K562 (cell line): ENCODE measurements at regions not wholly inside any gene's neighbourhood (a gene's known extent, or its start where the extent isn't known, plus 50 kb on each side); places are given as distances from the start of the nearest gene placed in this dataset.

ENCODE experiments used
- ATAC-seq: fragments of 200-7000 bp; cut with Tn5 transposase; 3 replicates; pipeline ENCODE4 v1.9.1; 2020; ENCODE audit warnings: moderate library complexity
- BruUV-seq: library from RNA; stranded (reverse); fragments of 400-500 nt; replicated peaks from 2 replicates; lab custom pipeline; 2021; lab: Mats Ljungman, UMichigan
- CTCF ChIA-PET: fragments of 300-600 bp; formaldehyde crosslinking; extraction: SDS; loops from one replicate; lab custom pipeline; 2021; ENCODE audit warnings: low intra/inter-chr PET ratio; lab: Yijun Ruan, JAX
- POLR2A ChIA-PET: fragments of 300-600, 350-650 bp; sonication (Branson Sonifier 250); formaldehyde crosslinking; extraction: SDS; loops from one replicate; lab custom pipeline; 2021; ENCODE audit warnings: antibody characterized with exemption, inconsistent platforms; lab: Yijun Ruan, JAX
- DNase-seq, 4 experiments: peaks; one replicate each; pipeline versions ENCODE4 v3.0.0 to v3.0.0-alpha.2; 2011 to 2018; ENCODE audit warnings: low spot score in 3 of 4, mixed read lengths in 3 of 4; ENCODE audit errors: extremely low read depth in 1 of 4
- FAIRE-seq: peaks from 2 replicates; lab custom pipeline; 2011; peaks lifted over from hg19 to GRCh38; lab: Jason Lieb, UNC
- H2AFZ ChIP-seq: 2 replicates; pipeline ENCODE4 v1.6.0; 2011; ENCODE audit warnings: low read depth, low read length, control low read depth, inconsistent platforms
- H3K27ac ChIP-seq: fragments of 200-600 bp; 3 replicates; pipeline ENCODE4 v1.8.0; 2011; ENCODE audit warnings: low read depth, mild to moderate bottlenecking, control low read depth, inconsistent platforms, low read length, moderate library complexity, mixed read lengths; ENCODE audit errors: extremely low read depth
- H3K27me3 ChIP-seq, 2 experiments: fragments of 300-600 bp in 1 of 2; 2 replicates in 1 of 2; 3 replicates in 1 of 2; pipeline versions ENCODE4 v1.6.0 to v1.8.0; 2011; ENCODE audit warnings: inconsistent platforms in 2 of 2, low read length in 2 of 2, mild to moderate bottlenecking in 1 of 2, mixed read lengths in 1 of 2, moderate library complexity in 1 of 2; ENCODE audit not compliant: control insufficient read depth in 2 of 2, insufficient read depth in 2 of 2
- H3K36me3 ChIP-seq: fragments of 300-600 bp; 3 replicates; pipeline ENCODE4 v1.8.0; 2011; ENCODE audit warnings: mild to moderate bottlenecking, low read length, inconsistent platforms; ENCODE audit not compliant: control insufficient read depth, insufficient read depth
- H3K4me1 ChIP-seq, 2 experiments: fragments of 200-600 bp in 1 of 2; replicated peaks in 1 of 2; 2 replicates in 1 of 2; 3 replicates in 1 of 2; pipeline versions ENCODE4 v1.5.1 to v1.8.0; 2011; ENCODE audit warnings: inconsistent platforms in 2 of 2, low read length in 2 of 2, mild to moderate bottlenecking in 1 of 2, mixed read lengths in 1 of 2, moderate library complexity in 1 of 2; ENCODE audit not compliant: control insufficient read depth in 2 of 2, insufficient read depth in 2 of 2
- H3K4me2 ChIP-seq: 2 replicates; pipeline ENCODE4 v1.6.1; 2011; ENCODE audit warnings: low read length, control low read depth, inconsistent platforms, mixed read lengths; ENCODE audit not compliant: insufficient read depth
- H3K4me3 ChIP-seq: fragments of 200-600 bp; sonication (generic), shearing (Covaris generic); 2 replicates; pipeline ENCODE4 v1.5.1; 2016; ENCODE audit warnings: control low read depth, inconsistent platforms
- H3K79me2 ChIP-seq: fragments of 200-600 bp; 3 replicates; pipeline ENCODE4 v1.8.0; 2011; ENCODE audit warnings: low read length, inconsistent platforms; ENCODE audit not compliant: control insufficient read depth, insufficient read depth
- H3K9ac ChIP-seq, 2 experiments: 2 replicates each; pipeline versions ENCODE4 v1.6.0 to v1.6.1; 2011; ENCODE audit warnings: low read depth in 2 of 2, low read length in 2 of 2, control low read depth in 1 of 2, inconsistent platforms in 1 of 2, mild to moderate bottlenecking in 1 of 2, mixed read lengths in 1 of 2; ENCODE audit not compliant: insufficient read depth in 1 of 2
- H3K9me1 ChIP-seq: one replicate; pipeline ENCODE4 v1.6.0; 2011; ENCODE audit warnings: inconsistent platforms, mild to moderate bottlenecking, low read length, moderate library complexity; ENCODE audit not compliant: control insufficient read depth, insufficient read depth
- H3K9me3 ChIP-seq: replicated peaks from 2 replicates; pipeline ENCODE4 v1.5.1; 2011; ENCODE audit warnings: low read depth, low read length, inconsistent platforms; ENCODE audit not compliant: control insufficient read depth, insufficient read depth
- H4K20me1 ChIP-seq: replicated peaks from 2 replicates; pipeline ENCODE4 v1.6.1; 2011; ENCODE audit warnings: low read length, inconsistent platforms, mixed read lengths; ENCODE audit not compliant: control insufficient read depth, insufficient read depth
- ASH1L ChIP-seq: fragments of 450-650 bp; IDR thresholded peaks from 2 replicates; pipeline ENCODE4 v1.6.1; 2018; ENCODE audit warnings: borderline replicate concordance, mild to moderate bottlenecking, low read depth; ENCODE audit not compliant: partially characterized antibody
- DDX20 ChIP-seq: fragments of 450-650 bp; IDR thresholded peaks from 2 replicates; pipeline ENCODE4 v1.6.1; 2016; ENCODE audit warnings: missing genetic modification characterization, low read depth, mild to moderate bottlenecking, missing compliant biosample characterization, moderate library complexity
- MAFF ChIP-seq: IDR thresholded peaks from 2 replicates; pipeline ENCODE4 v1.6.1; 2012; ENCODE audit warnings: low read length, improper control_type of control experiment
- MAFK ChIP-seq: IDR thresholded peaks from 2 replicates; pipeline ENCODE4 v1.6.1; 2011; ENCODE audit warnings: low read length, improper control_type of control experiment
- MEF2A ChIP-seq: IDR thresholded peaks from 2 replicates; pipeline ENCODE4 v1.6.1; 2011; ENCODE audit warnings: low read depth, mild to moderate bottlenecking, low read length, moderate library complexity; ENCODE audit not compliant: control insufficient read depth
- SMARCB1 ChIP-seq: IDR thresholded peaks from 2 replicates; pipeline ENCODE4 v1.6.1; 2011; ENCODE audit warnings: improper control_type of control experiment, low read depth; ENCODE audit not compliant: insufficient read length
- TCF7L2 ChIP-seq: fragments of 150-350 bp; IDR thresholded peaks from 2 replicates; pipeline ENCODE4 v1.6.1; 2016; ENCODE audit warnings: low read depth, mild to moderate bottlenecking, low read length, moderate library complexity
- ZNF766 ChIP-seq: fragments of 200-800 bp; sonication (Bioruptor generic); conservative IDR thresholded peaks from 2 replicates; pipeline ENCODE4 v1.6.1; 2016; ENCODE audit warnings: missing genetic modification characterization, missing compliant biosample characterization
- WGBS: fragments of 100-300 bp; shearing (Covaris generic); methylation state at CpG from one replicate; pipeline ENCODE4 v1.1.6; 2016; ENCODE audit warnings: low coverage, mixed read lengths; ENCODE audit not compliant: insufficient coverage; ENCODE audit errors: missing lambda C conversion rate; 5-methylcytosine and 5-hydroxymethylcytosine counted together
- in situ Hi-C: fragments of 300-500 bp; cut with MboI; formaldehyde crosslinking; loops from 4 replicates; pipeline ENCODE4 v1.15.0; 2018; ENCODE audit warnings: inconsistent platforms, mixed read lengths
- intact Hi-C: fragments of 100-400 bp; cut with micrococcal nuclease; formaldehyde crosslinking; loops from 2 replicates; pipeline ENCODE4 v1.14.2; 2022
- TF ChIP-seq, protein P1 (sequence below): sonication (generic); formaldehyde crosslinking; IDR thresholded peaks from 2 replicates; pipeline ENCODE4 v1.8.0; 2022; ENCODE audit warnings: missing genetic modification reagents, mild to moderate bottlenecking, borderline replicate concordance
- TF ChIP-seq, protein P2 (sequence below), 3 experiments: IDR thresholded peaks in 2 of 3; conservative IDR thresholded peaks in 1 of 3; 2 replicates each; pipeline ENCODE4 v1.5.1; 2011 to 2012; ENCODE audit warnings: low read length in 3 of 3, mild to moderate bottlenecking in 3 of 3, control low read depth in 2 of 3, improper control_type of control experiment in 1 of 3, inconsistent platforms in 1 of 3, low read depth in 1 of 3, mixed read lengths in 1 of 3, moderate library complexity in 1 of 3; ENCODE audit not compliant: insufficient read depth in 2 of 3
- TF ChIP-seq, protein P3 (sequence below): IDR thresholded peaks from 2 replicates; pipeline ENCODE4 v1.6.1; 2016; ENCODE audit warnings: missing genetic modification characterization, missing compliant biosample characterization

DNA sequence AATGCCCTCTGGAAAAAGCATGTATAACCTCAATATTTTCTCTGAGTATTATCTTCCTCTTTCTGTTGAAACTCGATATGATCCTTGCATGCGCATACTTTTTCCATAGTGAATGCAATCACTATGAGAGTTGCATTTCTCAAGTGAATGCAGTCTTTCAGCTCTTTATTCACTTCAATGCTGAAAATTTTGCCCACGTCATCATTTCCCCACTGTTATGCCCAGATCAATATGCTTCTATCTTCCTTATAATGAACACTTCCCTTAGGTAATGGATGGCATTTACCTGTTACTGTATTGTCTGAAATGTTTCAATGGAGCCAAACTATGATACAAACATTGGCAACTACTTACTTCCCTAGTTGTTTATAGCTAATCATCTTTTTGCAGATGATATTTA lies 866.6 kb upstream of the SLITRK6 start:
- WGBS: 0% methylated on average over 3 of the region's 3 CpGs
- FAIRE-seq: no peak
- H3K79me2 ChIP-seq: no peaks in the 10 kb centered on the region
- no peak overlapping the region for H3K9ac ChIP-seq
- no peaks in the 10 kb centered on the region for H3K9me3 ChIP-seq
- H3K9me1 ChIP-seq: no peaks in the 10 kb centered on the region
- H4K20me1 ChIP-seq: no peaks in the 10 kb centered on the region
- H3K36me3 ChIP-seq: no peaks in the 10 kb centered on the region
- H3K27ac ChIP-seq: no peak overlapping the region
- TF ChIP-seq, protein P1, sequence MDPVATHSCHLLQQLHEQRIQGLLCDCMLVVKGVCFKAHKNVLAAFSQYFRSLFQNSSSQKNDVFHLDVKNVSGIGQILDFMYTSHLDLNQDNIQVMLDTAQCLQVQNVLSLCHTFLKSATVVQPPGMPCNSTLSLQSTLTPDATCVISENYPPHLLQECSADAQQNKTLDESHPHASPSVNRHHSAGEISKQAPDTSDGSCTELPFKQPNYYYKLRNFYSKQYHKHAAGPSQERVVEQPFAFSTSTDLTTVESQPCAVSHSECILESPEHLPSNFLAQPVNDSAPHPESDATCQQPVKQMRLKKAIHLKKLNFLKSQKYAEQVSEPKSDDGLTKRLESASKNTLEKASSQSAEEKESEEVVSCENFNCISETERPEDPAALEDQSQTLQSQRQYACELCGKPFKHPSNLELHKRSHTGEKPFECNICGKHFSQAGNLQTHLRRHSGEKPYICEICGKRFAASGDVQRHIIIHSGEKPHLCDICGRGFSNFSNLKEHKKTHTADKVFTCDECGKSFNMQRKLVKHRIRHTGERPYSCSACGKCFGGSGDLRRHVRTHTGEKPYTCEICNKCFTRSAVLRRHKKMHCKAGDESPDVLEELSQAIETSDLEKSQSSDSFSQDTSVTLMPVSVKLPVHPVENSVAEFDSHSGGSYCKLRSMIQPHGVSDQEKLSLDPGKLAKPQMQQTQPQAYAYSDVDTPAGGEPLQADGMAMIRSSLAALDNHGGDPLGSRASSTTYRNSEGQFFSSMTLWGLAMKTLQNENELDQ (CRISPR knock-in tag): no peak
- TF ChIP-seq MEF2A (no peak), DDX20 (tag) (no peak), TCF7L2 (no peak), ASH1L (no peak), SMARCB1 (no peak), ZNF766 (no peak), MAFK (0 out of 2 replicates have a peak, but pooled peaks have one; percentile 13), MAFF (peak; percentile 21; the same call in 1 of the 2 replicates)
- TF ChIP-seq, protein P2, sequence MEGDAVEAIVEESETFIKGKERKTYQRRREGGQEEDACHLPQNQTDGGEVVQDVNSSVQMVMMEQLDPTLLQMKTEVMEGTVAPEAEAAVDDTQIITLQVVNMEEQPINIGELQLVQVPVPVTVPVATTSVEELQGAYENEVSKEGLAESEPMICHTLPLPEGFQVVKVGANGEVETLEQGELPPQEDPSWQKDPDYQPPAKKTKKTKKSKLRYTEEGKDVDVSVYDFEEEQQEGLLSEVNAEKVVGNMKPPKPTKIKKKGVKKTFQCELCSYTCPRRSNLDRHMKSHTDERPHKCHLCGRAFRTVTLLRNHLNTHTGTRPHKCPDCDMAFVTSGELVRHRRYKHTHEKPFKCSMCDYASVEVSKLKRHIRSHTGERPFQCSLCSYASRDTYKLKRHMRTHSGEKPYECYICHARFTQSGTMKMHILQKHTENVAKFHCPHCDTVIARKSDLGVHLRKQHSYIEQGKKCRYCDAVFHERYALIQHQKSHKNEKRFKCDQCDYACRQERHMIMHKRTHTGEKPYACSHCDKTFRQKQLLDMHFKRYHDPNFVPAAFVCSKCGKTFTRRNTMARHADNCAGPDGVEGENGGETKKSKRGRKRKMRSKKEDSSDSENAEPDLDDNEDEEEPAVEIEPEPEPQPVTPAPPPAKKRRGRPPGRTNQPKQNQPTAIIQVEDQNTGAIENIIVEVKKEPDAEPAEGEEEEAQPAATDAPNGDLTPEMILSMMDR (IDR thresholded peaks at IDR 0.05 in 2 of 3, conservative IDR thresholded peaks at IDR 0.05 in 1 of 3; ENCODE audit: insufficient read depth in 2 of 3, low read depth in 1 of 3, low read length in 3 of 3): no peak
- TF ChIP-seq, protein P3, sequence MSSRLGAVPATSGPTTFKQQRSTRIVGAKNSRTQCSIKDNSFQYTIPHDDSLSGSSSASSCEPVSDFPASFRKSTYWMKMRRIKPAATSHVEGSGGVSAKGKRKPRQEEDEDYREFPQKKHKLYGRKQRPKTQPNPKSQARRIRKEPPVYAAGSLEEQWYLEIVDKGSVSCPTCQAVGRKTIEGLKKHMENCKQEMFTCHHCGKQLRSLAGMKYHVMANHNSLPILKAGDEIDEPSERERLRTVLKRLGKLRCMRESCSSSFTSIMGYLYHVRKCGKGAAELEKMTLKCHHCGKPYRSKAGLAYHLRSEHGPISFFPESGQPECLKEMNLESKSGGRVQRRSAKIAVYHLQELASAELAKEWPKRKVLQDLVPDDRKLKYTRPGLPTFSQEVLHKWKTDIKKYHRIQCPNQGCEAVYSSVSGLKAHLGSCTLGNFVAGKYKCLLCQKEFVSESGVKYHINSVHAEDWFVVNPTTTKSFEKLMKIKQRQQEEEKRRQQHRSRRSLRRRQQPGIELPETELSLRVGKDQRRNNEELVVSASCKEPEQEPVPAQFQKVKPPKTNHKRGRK (tag): no peak
- TF ChIP-seq, all 486 proteins: peak for 2
- no peak overlapping the region for H2AFZ ChIP-seq
- H3K27me3 ChIP-seq: no peaks in the 10 kb centered on the region
- H3K4me2 ChIP-seq: no peak overlapping the region
- in situ Hi-C loops (no loop called here), intact Hi-C loops (no loop called here)
- POLR2A ChIA-PET: no interaction called here
- ATAC-seq (no peak), DNase-seq (no peak)
- no TSS peak for BruUV-seq
- H3K4me1 ChIP-seq: no peaks in the 10 kb centered on the region
- H3K4me3 ChIP-seq: no peak overlapping the region
- CTCF ChIA-PET: no interaction called here
